Body of pancreas (tissue), 4 donors: ENCODE measurements at regions not wholly inside any gene's neighbourhood (a gene's known extent, or its start where the extent isn't known, plus 50 kb on each side); places are given as distances from the start of the nearest gene placed in this dataset.

Experiments
- ATAC-seq: fragments of 150-250 bp; one replicate; pipeline ENCODE4 v1.9.1; 2016
- DNase-seq, 4 donors: peaks; one replicate each; pipeline ENCODE4 v3.0.0-alpha.2; 2019
- H3K27ac ChIP-seq, 4 donors: fragments of 200-600 bp; sonication (generic); 1 replicate in 3 of 4; 2 replicates in 1 of 4; pipeline versions ENCODE4 v1.5.1 to v1.6.1; 2016 to 2019; ENCODE audit warnings: mild to moderate bottlenecking in 1 of 4, mixed read lengths in 1 of 4, moderate library complexity in 1 of 4
- H3K27me3 ChIP-seq, 2 donors: fragments of 200-600 bp; sonication (generic); one replicate each; pipeline ENCODE4 v1.6.0; 2016; ENCODE audit warnings: mild to moderate bottlenecking in 1 of 2
- H3K36me3 ChIP-seq, 2 donors: fragments of 200-600 bp; sonication (generic); replicated peaks in 1 of 2; 2 replicates each; pipeline ENCODE4 v1.5.1; 2016; ENCODE audit warnings: low read depth in 2 of 2; ENCODE audit not compliant: insufficient read depth in 1 of 2
- H3K4me1 ChIP-seq: fragments of 200-600 bp; sonication (generic); one replicate; pipeline ENCODE4 v1.6.0; 2016
- H3K4me3 ChIP-seq, 2 donors: fragments of 200-600 bp; sonication (generic); 1 replicate in 1 of 2; 2 replicates in 1 of 2; pipeline ENCODE4 v1.5.1; 2016 to 2019
- H3K9me3 ChIP-seq, 3 donors: fragments of 200-600 bp; sonication (generic); 1 replicate in 2 of 3; 2 replicates in 1 of 3; pipeline ENCODE4 v1.5.1; 2016
- POLR2A ChIP-seq, 3 donors: fragments of 450-650 bp; IDR thresholded peaks; one replicate each; pipeline ENCODE4 v1.6.1; 2016; ENCODE audit warnings: antibody characterized with exemption in 3 of 3, mild to moderate bottlenecking in 2 of 3
- WGBS, 2 donors: methylation state at CpG; one replicate each; pipeline ENCODE4 v1.1.5; 2017; 5-methylcytosine and 5-hydroxymethylcytosine counted together
- intact Hi-C: fragments of 100-400 bp; cut with DNase I; formaldehyde crosslinking; loops from one replicate; pipeline ENCODE4 v1.15.1; 2023
- TF ChIP-seq, protein P1 (sequence below), 7 experiments: fragments of 450-650 bp in 4 of 7; fragments of 200-600 bp in 3 of 7; sonication (generic) in 3 of 7; IDR thresholded peaks; one replicate each; pipeline ENCODE4 v1.5.1; 2016 to 2019; ENCODE audit warnings: antibody characterized with exemption in 7 of 7

DNA sequence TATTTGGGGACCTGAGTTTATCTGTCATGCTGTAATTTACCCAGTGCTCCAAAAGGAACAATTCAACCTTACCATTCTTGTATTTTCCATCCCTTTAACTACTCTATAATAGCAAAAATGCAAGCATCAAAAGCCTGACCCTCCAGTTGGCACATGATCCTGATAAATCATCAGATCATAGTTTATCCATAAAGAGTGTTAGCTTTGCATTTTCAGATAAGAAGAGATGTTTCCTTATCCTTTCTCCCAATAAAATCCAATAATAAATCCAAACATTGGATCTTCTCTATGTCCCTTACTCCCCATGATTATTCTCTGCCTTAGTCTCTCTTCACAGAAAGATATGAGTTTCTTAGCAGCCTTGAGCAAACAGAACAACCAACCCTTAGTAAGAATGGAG is 134.9 kb downstream of the FSCB start:
- intact Hi-C loops, result no loop called here
- H3K9me3 ChIP-seq, result no peaks in the 10 kb centered on the region
- no peak for ATAC-seq
- no peak overlapping the region for H3K4me3 ChIP-seq
- no peak for TF ChIP-seq POLR2A (IDR thresholded peaks at IDR 0.05)
- TF ChIP-seq, protein P1, sequence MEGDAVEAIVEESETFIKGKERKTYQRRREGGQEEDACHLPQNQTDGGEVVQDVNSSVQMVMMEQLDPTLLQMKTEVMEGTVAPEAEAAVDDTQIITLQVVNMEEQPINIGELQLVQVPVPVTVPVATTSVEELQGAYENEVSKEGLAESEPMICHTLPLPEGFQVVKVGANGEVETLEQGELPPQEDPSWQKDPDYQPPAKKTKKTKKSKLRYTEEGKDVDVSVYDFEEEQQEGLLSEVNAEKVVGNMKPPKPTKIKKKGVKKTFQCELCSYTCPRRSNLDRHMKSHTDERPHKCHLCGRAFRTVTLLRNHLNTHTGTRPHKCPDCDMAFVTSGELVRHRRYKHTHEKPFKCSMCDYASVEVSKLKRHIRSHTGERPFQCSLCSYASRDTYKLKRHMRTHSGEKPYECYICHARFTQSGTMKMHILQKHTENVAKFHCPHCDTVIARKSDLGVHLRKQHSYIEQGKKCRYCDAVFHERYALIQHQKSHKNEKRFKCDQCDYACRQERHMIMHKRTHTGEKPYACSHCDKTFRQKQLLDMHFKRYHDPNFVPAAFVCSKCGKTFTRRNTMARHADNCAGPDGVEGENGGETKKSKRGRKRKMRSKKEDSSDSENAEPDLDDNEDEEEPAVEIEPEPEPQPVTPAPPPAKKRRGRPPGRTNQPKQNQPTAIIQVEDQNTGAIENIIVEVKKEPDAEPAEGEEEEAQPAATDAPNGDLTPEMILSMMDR (IDR thresholded peaks at IDR 0.05), result no peak
- no peaks in the 10 kb centered on the region for H3K36me3 ChIP-seq
- no peak for DNase-seq
- H3K27me3 ChIP-seq, result no peaks in the 10 kb centered on the region
- no peaks in the 10 kb centered on the region for H3K4me1 ChIP-seq
- H3K27ac ChIP-seq, result no peak overlapping the region

DNA sequence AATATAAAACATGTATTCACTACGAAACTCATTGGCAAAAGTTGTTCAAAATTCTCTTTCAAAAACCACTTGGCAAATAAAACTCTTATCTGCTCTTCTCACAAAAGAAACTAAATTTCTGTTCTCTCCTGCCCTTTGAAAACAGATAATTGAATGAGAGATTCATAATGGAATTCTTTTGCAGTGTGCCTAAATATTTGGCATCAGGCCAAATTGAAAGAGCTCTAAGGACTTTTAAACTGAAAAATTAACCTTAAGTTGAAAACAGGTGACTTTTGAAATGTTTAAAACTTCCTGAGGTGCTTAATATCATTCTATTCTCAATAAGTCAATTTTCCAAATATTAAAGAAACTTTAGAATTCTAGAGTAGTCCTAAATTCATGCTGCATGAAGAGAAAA is 136.4 kb downstream of the FSCB start:
- Histone ChIP-seq H3K4me1 (no peaks in the 10 kb centered on the region), H3K4me3 (no peak overlapping the region), H3K27me3 (no peaks in the 10 kb centered on the region), H3K36me3 (no peaks in the 10 kb centered on the region), H3K9me3 (no peaks in the 10 kb centered on the region), H3K27ac (no peak overlapping the region)
- ATAC-seq (no peak), DNase-seq (no peak)
- no peak for TF ChIP-seq POLR2A (IDR thresholded peaks at IDR 0.05)
- TF ChIP-seq, protein P1 (IDR thresholded peaks at IDR 0.05), result no peak
- 69 to 75% methylated on average over 1 of the region's 1 CpG for WGBS, 2 donors
- intact Hi-C loops, result no loop called here

DNA sequence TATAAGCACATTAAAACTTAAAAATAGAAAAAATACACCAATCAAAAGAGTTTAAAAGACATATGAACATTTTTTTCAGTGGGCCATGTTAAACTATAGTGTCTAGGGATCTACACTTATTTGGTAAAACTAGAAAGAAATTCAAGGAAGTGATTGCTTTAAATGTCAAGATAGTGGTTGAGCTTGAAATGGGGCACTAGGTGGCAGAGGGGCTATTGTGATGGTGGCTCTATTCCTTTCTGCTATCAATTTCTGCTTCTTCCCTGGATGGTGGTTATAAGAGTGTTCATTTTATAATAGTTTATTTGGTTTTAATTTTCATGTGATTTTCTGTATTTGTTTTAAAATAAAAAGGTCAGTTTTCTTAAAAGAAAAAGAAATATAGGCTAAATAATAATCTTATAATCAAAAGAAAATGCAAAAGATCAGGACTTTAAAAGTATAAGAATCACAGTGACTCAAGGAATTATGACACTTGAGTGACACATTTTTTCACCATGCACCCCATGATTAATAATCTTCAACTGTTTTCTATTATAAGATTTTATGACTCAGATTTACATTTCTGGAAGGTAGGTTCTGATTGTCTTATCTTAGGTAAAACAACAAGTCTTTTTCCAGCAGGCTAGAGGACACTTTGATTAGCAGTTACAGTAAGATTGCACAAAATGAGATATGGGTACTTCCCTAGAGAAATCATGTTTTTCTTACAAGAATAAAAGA is 137.5 kb downstream of the FSCB start:
- Histone ChIP-seq H3K4me3 (no peak overlapping the region), H3K27me3 (no peaks in the 10 kb centered on the region), H3K9me3 (no peaks in the 10 kb centered on the region), H3K36me3 (no peaks in the 10 kb centered on the region), H3K4me1 (no peaks in the 10 kb centered on the region), H3K27ac (no peak overlapping the region)
- TF ChIP-seq, protein P1 (IDR thresholded peaks at IDR 0.05), result no peak
- no peak for TF ChIP-seq POLR2A (IDR thresholded peaks at IDR 0.05)
- DNase-seq, result no peak
- intact Hi-C loops, result no loop called here
- ATAC-seq, result no peak

DNA sequence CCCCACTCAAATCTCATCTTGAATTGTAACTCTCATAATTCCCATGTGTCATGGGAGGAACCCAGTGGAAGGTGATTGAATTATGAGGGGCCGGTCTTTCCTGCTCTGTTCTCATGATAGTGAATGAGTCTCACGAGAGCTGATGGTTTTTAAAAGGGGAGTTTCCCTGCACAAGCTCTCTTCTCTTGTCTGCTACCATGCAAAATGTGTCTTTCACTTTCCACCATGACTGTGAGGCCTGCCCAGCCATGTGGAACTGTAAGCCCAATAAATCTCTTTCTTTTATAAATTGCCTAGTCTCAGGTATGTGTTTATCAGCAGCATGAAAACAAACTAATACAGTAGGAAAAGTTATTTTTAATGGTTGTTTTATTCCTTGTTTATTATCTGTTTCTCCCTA is 146.0 kb downstream of the FSCB start:
- Histone ChIP-seq H3K9me3 (no peaks in the 10 kb centered on the region), H3K27ac (no peak overlapping the region), H3K36me3 (no peaks in the 10 kb centered on the region), H3K4me1 (no peaks in the 10 kb centered on the region), H3K4me3 (no peak overlapping the region), H3K27me3 (no peaks in the 10 kb centered on the region)
- intact Hi-C loops, result no loop called here
- 72 to 79% methylated on average over 2 of the region's 2 CpGs for WGBS, 2 donors
- ATAC-seq, result no peak
- TF ChIP-seq, protein P1 (IDR thresholded peaks at IDR 0.05), result no peak
- TF ChIP-seq POLR2A (IDR thresholded peaks at IDR 0.05), result no peak
- DNase-seq, result no peak

DNA sequence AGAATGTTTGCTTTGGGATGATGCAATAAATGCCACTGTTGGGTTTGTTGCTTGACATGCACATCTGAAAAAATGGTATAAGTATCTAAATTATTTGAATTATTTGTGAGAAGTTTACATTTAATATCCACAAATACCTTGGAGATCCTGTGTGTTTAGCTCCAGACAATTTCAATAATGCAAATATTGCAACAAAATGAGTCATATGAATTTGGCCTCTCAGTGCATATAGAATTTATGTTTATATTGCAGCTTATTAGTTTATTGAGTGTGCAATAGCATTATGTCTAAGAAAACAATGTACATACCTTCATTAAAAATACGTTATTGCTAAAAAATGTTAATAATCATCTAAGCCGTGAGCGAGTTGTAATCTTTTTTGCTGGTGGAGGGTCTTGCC is 153.3 kb downstream of the FSCB start:
- Histone ChIP-seq H3K9me3 (peaks cover 0 to 1% (median 0%) of the 10 kb centered on the region in 3 donors), H3K4me3 (no peak overlapping the region), H3K27ac (no peak overlapping the region), H3K36me3 (no peaks in the 10 kb centered on the region), H3K4me1 (no peaks in the 10 kb centered on the region), H3K27me3 (no peaks in the 10 kb centered on the region)
- 77 to 82% methylated on average over 3 of the region's 3 CpGs for WGBS, 2 donors
- DNase-seq, result no peak
- no peak for ATAC-seq
- TF ChIP-seq, protein P1 (IDR thresholded peaks at IDR 0.05), result no peak
- no peak for TF ChIP-seq POLR2A (IDR thresholded peaks at IDR 0.05)
- intact Hi-C loops, result no loop called here
